CD4-positive, alpha-beta T cell (primary cell): ENCODE measurements at regions not wholly inside any gene's neighbourhood (a gene's known extent, or its start where the extent isn't known, plus 50 kb on each side); places are given as distances from the start of the nearest gene placed in this dataset.

ENCODE experiments used
- ATAC-seq: fragments of 200-7000 bp; cut with Tn5 transposase; one replicate; pipeline ENCODE4 v1.10.0; 2022; ENCODE audit warnings: mild to moderate bottlenecking; ENCODE audit not compliant: poor library complexity
- CTCF ChIA-PET: fragments of 350-600 bp; sonication (Branson Sonifier 250); formaldehyde crosslinking; loops from one replicate; lab custom pipeline; 2021; ENCODE audit warnings: antibody characterized with exemption, inconsistent platforms; lab: Charles Lee
- POLR2A ChIA-PET: fragments of 350-600 bp; sonication (Branson Sonifier 250); formaldehyde crosslinking; loops from one replicate; lab custom pipeline; 2021; ENCODE audit warnings: antibody characterized with exemption, inconsistent platforms; lab: Charles Lee
- DNase-seq, 14 experiments: peaks; one replicate each; pipeline ENCODE4 v3.0.0-alpha.2; 2013 to 2020; ENCODE audit warnings: mixed read lengths in 2 of 14
- H3K27ac ChIP-seq, 2 donors: one replicate each; pipeline versions ENCODE4 v1.5.1 to v1.7.0; 2013; ENCODE audit warnings: low read length in 2 of 2, low read depth in 1 of 2, mild to moderate bottlenecking in 1 of 2
- H3K27me3 ChIP-seq, 2 experiments: 1 replicate in 1 of 2; 2 replicates in 1 of 2; pipeline versions ENCODE4 v1.6.1 to v1.7.0; 2013; ENCODE audit warnings: low read length in 2 of 2, control low read depth in 1 of 2, mild to moderate bottlenecking in 1 of 2, moderate library complexity in 1 of 2; ENCODE audit not compliant: insufficient read depth in 2 of 2, control insufficient read depth in 1 of 2
- H3K36me3 ChIP-seq: one replicate; pipeline ENCODE4 v1.6.1; 2013; ENCODE audit warnings: low read length, control low read depth; ENCODE audit not compliant: insufficient read depth
- H3K4me1 ChIP-seq: one replicate; pipeline ENCODE4 v1.6.1; 2013; ENCODE audit warnings: low read length, control low read depth; ENCODE audit not compliant: insufficient read depth
- H3K4me3 ChIP-seq: one replicate; pipeline ENCODE4 v1.5.1; 2013; ENCODE audit warnings: mild to moderate bottlenecking, low read length, moderate library complexity
- H3K9me3 ChIP-seq, 2 experiments: 1 replicate in 1 of 2; 2 replicates in 1 of 2; pipeline versions ENCODE4 v1.6.1 to v1.7.0; 2013; ENCODE audit warnings: low read length in 2 of 2, mild to moderate bottlenecking in 2 of 2, control low read depth in 1 of 2, moderate library complexity in 1 of 2; ENCODE audit not compliant: control insufficient read depth in 1 of 2, insufficient read depth in 1 of 2
- H3K27ac Mint-ChIP-seq: one replicate; pipeline ENCODE4 v1.8.0; 2020; ENCODE audit warnings: mixed read lengths
- H3K27me3 Mint-ChIP-seq: one replicate; pipeline ENCODE4 v1.8.0; 2021; ENCODE audit warnings: mixed read lengths
- H3K36me3 Mint-ChIP-seq: one replicate; pipeline ENCODE4 v1.8.0; 2021; ENCODE audit warnings: low read depth, mixed read lengths
- H3K4me1 Mint-ChIP-seq: one replicate; pipeline ENCODE4 v1.8.0; 2021; ENCODE audit warnings: low read depth, mixed read lengths
- H3K4me3 Mint-ChIP-seq: one replicate; pipeline ENCODE4 v1.8.0; 2020; ENCODE audit warnings: mild to moderate bottlenecking, mixed read lengths
- H3K9me3 Mint-ChIP-seq: one replicate; pipeline ENCODE4 v1.8.0; 2020; ENCODE audit warnings: mixed read lengths
- CTCF ChIP-seq: fragments of 200-600 bp; IDR thresholded peaks from one replicate; pipeline ENCODE4 v1.8.0; 2022; ENCODE audit warnings: antibody characterized with exemption, mild to moderate bottlenecking
- intact Hi-C, 2 experiments: fragments of 100-400 bp; cut with DNase I in 1 of 2; cut with micrococcal nuclease in 1 of 2; formaldehyde crosslinking; loops; one replicate each; pipeline versions ENCODE4 v1.15.1 to v1.9.0; 2023 to 2025; cut with DNase I, micrococcal nuclease

GRCh38 chr7:69199041-69199440, 399.2 kb upstream of the AUTS2 start:
- peak in 3 of 14 experiments; percentile 4 to 17 (median 16) for DNase-seq
- peaks cover 19% of the 10 kb centered on the region for H3K9me3 Mint-ChIP-seq
- Histone ChIP-seq H3K4me1 (peaks cover 12% of the 10 kb centered on the region), H3K4me3 (no peak overlapping the region), H3K27me3 (peaks cover 0 to 2% of the 10 kb centered on the region in 2 experiments), H3K36me3 (no peaks in the 10 kb centered on the region), H3K9me3 (peaks cover 3 to 14% of the 10 kb centered on the region in 2 experiments), H3K27ac (peak overlapping the region in 1 of 2 donors; percentile 4)
- intact Hi-C loops: no loop called here
- H3K4me1 Mint-ChIP-seq: peaks cover 34% of the 10 kb centered on the region
- peak overlapping the region; percentile 25 for H3K4me3 Mint-ChIP-seq
- ChIA-PET POLR2A (no interaction called here), CTCF (no interaction called here)
- no peaks in the 10 kb centered on the region for H3K36me3 Mint-ChIP-seq
- peak; percentile 37 for ATAC-seq
- no peaks in the 10 kb centered on the region for H3K27me3 Mint-ChIP-seq
- H3K27ac Mint-ChIP-seq: peak overlapping the region; percentile 72
- no peak for TF ChIP-seq CTCF

DNA sequence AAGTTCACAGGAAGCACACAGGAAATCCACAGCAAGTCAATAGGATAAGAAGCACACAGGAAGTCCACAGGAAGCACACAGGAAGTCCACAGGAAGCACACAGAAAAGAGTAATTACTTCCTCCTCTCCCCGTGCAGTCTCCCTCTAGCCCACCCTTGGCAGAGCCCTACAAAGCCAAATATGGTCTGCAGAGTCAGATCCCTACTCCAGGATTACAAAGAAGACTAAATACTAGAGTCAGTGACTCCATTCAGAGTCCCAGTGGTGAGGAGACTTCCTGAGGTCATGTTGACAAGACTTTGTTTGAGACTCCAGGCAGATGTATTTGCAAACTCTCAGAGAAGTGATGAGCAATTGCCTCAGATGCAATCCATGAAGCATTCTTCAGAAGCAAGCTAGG, 398.6 kb upstream of the AUTS2 start:
- no peak for TF ChIP-seq CTCF
- intact Hi-C loops: no loop called here
- Mint-ChIP-seq H3K9me3 (peaks cover 19% of the 10 kb centered on the region), H3K27me3 (no peaks in the 10 kb centered on the region), H3K36me3 (no peaks in the 10 kb centered on the region), H3K27ac (peak overlapping the region; percentile 72), H3K4me1 (peaks cover 34% of the 10 kb centered on the region), H3K4me3 (no peak overlapping the region)
- peaks cover 3 to 14% of the 10 kb centered on the region in 2 experiments for H3K9me3 ChIP-seq
- ChIA-PET POLR2A (no interaction called here), CTCF (no interaction called here)
- ATAC-seq (peak; percentile 34), DNase-seq (no peak)
- H3K27ac ChIP-seq: peak overlapping the region in 1 of 2 donors; percentile 4
- no peaks in the 10 kb centered on the region for H3K36me3 ChIP-seq
- no peak overlapping the region for H3K4me3 ChIP-seq
- peaks cover 0 to 2% of the 10 kb centered on the region in 2 experiments for H3K27me3 ChIP-seq
- H3K4me1 ChIP-seq: peaks cover 12% of the 10 kb centered on the region

DNA sequence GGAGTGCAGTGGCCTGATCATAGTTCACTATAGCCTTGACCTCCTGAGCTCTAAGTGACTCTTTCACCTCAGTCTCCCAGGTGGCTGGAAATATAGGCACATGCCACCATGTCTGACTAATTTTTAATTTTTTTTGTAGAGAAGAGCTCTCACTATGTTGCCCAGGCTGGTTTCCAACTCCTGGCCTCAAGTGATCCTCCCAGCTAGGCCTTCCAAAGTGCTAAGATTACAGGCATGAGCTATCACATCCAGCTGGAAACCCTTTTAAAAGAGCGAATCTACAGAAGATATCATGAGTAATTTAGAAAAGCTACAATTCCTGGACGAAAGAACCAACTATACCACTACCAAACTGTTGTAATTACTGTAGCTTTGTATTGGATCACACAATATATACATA, 394.4 kb upstream of the AUTS2 start:
- POLR2A ChIA-PET: no interaction called here
- H3K27ac Mint-ChIP-seq: no peak overlapping the region
- CTCF ChIA-PET: no interaction called here
- no peaks in the 10 kb centered on the region for H3K36me3 Mint-ChIP-seq
- Histone ChIP-seq H3K36me3 (no peaks in the 10 kb centered on the region), H3K27ac (no peak overlapping the region), H3K27me3 (peaks cover 0 to 2% of the 10 kb centered on the region in 2 experiments), H3K4me3 (no peak overlapping the region), H3K9me3 (peaks cover 0 to 12% of the 10 kb centered on the region in 2 experiments), H3K4me1 (peaks cover 12% of the 10 kb centered on the region)
- peaks cover 20% of the 10 kb centered on the region for H3K9me3 Mint-ChIP-seq
- H3K27me3 Mint-ChIP-seq: no peaks in the 10 kb centered on the region
- DNase-seq: no peak
- no peak for TF ChIP-seq CTCF
- H3K4me3 Mint-ChIP-seq: no peak overlapping the region
- H3K4me1 Mint-ChIP-seq: peaks cover 25% of the 10 kb centered on the region
- intact Hi-C loops: no loop called here
- no peak for ATAC-seq
